ENCODE measurements at regions not wholly inside any gene's neighbourhood (a gene's known extent, or its start where the extent isn't known, plus 50 kb on each side); places are given as distances from the start of the nearest gene placed in this dataset.
A peak's percentile ranks its signal among the peaks of the same experiment; 100 is the strongest.
"Not testable (repeated sequence)": the region's sequence is repeated elsewhere in the genome, so short reads cannot be mapped to it uniquely, and the experiment has no call there.

GRCh38 chr7:82571047-82571446 lies 127.5 kb upstream of the CACNA2D1 start:
- H3K4me3 ChIP-seq (ENCODE audit: low read length); H3K36me3 ChIP-seq (ENCODE audit: control insufficient read depth, insufficient read depth, low read length); H3K27me3 ChIP-seq (ENCODE audit: control insufficient read depth, insufficient read depth, low read length); H3K9me3 ChIP-seq (ENCODE audit: control insufficient read depth, low read depth, low read length); DNase-seq; H3K27ac ChIP-seq (ENCODE audit: low read length); H3K4me1 ChIP-seq (ENCODE audit: control insufficient read depth, insufficient read depth, low read length): not testable (repeated sequence)
- WGBS (ENCODE audit: insufficient coverage, low lambda C conversion rate): 95% methylated on average over 2 of the region's 4 CpGs

- Histone ChIP-seq H3K27me3 (ENCODE audit: control insufficient read depth, insufficient read depth, low read length) (no peaks in the 10 kb centered on the region), H3K4me3 (ENCODE audit: low read length) (no peak overlapping the region), H3K4me1 (ENCODE audit: control insufficient read depth, insufficient read depth, low read length) (no peaks in the 10 kb centered on the region), H3K36me3 (ENCODE audit: control insufficient read depth, insufficient read depth, low read length) (no peaks in the 10 kb centered on the region), H3K27ac (ENCODE audit: low read length) (no peak overlapping the region), H3K9me3 (ENCODE audit: control insufficient read depth, low read depth, low read length) (no peaks in the 10 kb centered on the region)
- whole genome bisulfite sequencing (ENCODE audit: insufficient coverage, low lambda C conversion rate): no CpG with 5 or more reads among the region's 2 CpGs
- no peak for DNase-seq
Measured at GRCh38 chr7:82567841-82568240, 124.3 kb upstream of the CACNA2D1 start.

- H3K4me1 ChIP-seq (ENCODE audit: control insufficient read depth, insufficient read depth, low read length): no peaks in the 10 kb centered on the region
- DNase-seq: no peak
- no peaks in the 10 kb centered on the region for H3K36me3 ChIP-seq (ENCODE audit: control insufficient read depth, insufficient read depth, low read length)
- WGBS (ENCODE audit: insufficient coverage, low lambda C conversion rate): 71% methylated on average over 1 of the region's 2 CpGs
- no peaks in the 10 kb centered on the region for H3K9me3 ChIP-seq (ENCODE audit: control insufficient read depth, low read depth, low read length)
- H3K27ac ChIP-seq (ENCODE audit: low read length): no peak overlapping the region
- no peak overlapping the region for H3K4me3 ChIP-seq (ENCODE audit: low read length)
- H3K27me3 ChIP-seq (ENCODE audit: control insufficient read depth, insufficient read depth, low read length): no peaks in the 10 kb centered on the region
Measured at GRCh38 chr7:82567356-82567755, 123.8 kb upstream of the CACNA2D1 start.

DNA sequence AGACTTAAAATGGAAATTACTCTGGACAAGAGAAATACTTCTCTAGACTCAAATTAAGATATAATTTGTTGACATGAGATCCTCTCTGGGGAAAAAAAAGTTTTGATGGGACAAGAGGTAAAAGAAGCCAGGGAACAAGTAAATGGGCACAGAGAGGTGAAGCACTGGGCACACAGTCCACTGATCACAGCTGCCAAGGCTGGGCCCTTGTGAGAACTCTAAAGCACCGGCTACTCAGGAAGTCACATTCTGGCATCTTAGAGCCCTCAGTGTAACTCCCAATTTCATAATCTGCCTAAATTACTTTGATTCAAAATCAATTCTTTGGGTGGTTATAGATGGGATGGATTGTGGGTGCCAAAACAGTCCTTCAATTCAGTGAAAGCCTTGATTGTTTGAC lies 123.2 kb upstream of the CACNA2D1 start:
- DNase-seq: no peak
- Histone ChIP-seq H3K9me3 (ENCODE audit: control insufficient read depth, low read depth, low read length) (no peaks in the 10 kb centered on the region), H3K4me3 (ENCODE audit: low read length) (no peak overlapping the region), H3K4me1 (ENCODE audit: control insufficient read depth, insufficient read depth, low read length) (no peaks in the 10 kb centered on the region), H3K36me3 (ENCODE audit: control insufficient read depth, insufficient read depth, low read length) (no peaks in the 10 kb centered on the region), H3K27me3 (ENCODE audit: control insufficient read depth, insufficient read depth, low read length) (no peaks in the 10 kb centered on the region), H3K27ac (ENCODE audit: low read length) (no peak overlapping the region)
- WGBS (ENCODE audit: insufficient coverage, low lambda C conversion rate): no CpG with 5 or more reads among the region's 1 CpG

DNA sequence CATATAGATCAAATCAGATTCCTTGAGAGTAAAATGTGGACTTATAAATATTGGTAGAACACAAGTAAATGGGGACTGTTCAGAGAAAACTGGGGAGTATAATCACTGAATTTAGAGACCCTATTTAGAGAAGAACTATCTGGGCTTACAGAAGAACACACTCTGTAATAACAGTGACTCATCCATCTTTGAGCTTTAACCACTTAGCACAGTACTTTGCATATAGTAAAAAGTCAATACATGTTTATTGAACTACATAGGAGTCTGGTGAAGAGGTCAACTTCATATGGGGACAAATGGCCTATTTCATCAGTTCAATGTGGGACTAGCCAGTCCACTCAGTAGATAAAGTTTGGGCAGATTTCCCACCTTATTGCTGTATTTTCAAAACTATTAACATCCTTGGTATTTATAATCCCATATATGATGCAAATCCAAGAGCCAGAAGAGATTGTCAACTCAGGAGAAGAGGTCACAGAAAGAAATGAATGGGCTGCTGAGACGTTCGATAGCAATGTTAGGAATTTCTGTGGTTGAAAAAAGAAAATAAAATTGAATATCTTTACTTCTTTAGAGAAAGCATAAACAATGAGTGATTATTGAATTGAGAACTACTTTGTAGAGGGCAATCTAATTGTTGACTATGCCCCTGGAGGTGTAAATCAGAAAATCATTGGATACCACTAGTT lies 119.3 kb upstream of the CACNA2D1 start:
- no peak overlapping the region for H3K4me3 ChIP-seq (ENCODE audit: low read length)
- H3K36me3 ChIP-seq (ENCODE audit: control insufficient read depth, insufficient read depth, low read length): no peaks in the 10 kb centered on the region
- no peak for DNase-seq
- no CpG with 5 or more reads among the region's 2 CpGs for WGBS (ENCODE audit: insufficient coverage, low lambda C conversion rate)
- no peaks in the 10 kb centered on the region for H3K9me3 ChIP-seq (ENCODE audit: control insufficient read depth, low read depth, low read length)
- no peak overlapping the region for H3K27ac ChIP-seq (ENCODE audit: low read length)
- no peaks in the 10 kb centered on the region for H3K4me1 ChIP-seq (ENCODE audit: control insufficient read depth, insufficient read depth, low read length)
- H3K27me3 ChIP-seq (ENCODE audit: control insufficient read depth, insufficient read depth, low read length): no peaks in the 10 kb centered on the region

- Histone ChIP-seq H3K9me3 (ENCODE audit: control insufficient read depth, low read depth, low read length) (no peaks in the 10 kb centered on the region), H3K4me3 (ENCODE audit: low read length) (peak overlapping the region; percentile 19), H3K4me1 (ENCODE audit: control insufficient read depth, insufficient read depth, low read length) (no peaks in the 10 kb centered on the region), H3K27ac (ENCODE audit: low read length) (no peak overlapping the region), H3K36me3 (ENCODE audit: control insufficient read depth, insufficient read depth, low read length) (no peaks in the 10 kb centered on the region), H3K27me3 (ENCODE audit: control insufficient read depth, insufficient read depth, low read length) (no peaks in the 10 kb centered on the region)
- no CpG with 5 or more reads among the region's 7 CpGs for WGBS (ENCODE audit: insufficient coverage, low lambda C conversion rate)
- DNase-seq: peak; percentile 16 to 63
Measured at GRCh38 chr7:82559193-82559805, 115.7 kb upstream of the CACNA2D1 start.

- no peak overlapping the region for H3K4me3 ChIP-seq (ENCODE audit: low read length)
- H3K9me3 ChIP-seq (ENCODE audit: control insufficient read depth, low read depth, low read length): no peaks in the 10 kb centered on the region
- H3K27ac ChIP-seq (ENCODE audit: low read length): no peak overlapping the region
- no peak for DNase-seq
- WGBS (ENCODE audit: insufficient coverage, low lambda C conversion rate): no CpG with 5 or more reads among the region's 6 CpGs
- H3K4me1 ChIP-seq (ENCODE audit: control insufficient read depth, insufficient read depth, low read length): no peaks in the 10 kb centered on the region
- H3K27me3 ChIP-seq (ENCODE audit: control insufficient read depth, insufficient read depth, low read length): no peaks in the 10 kb centered on the region
- H3K36me3 ChIP-seq (ENCODE audit: control insufficient read depth, insufficient read depth, low read length): no peaks in the 10 kb centered on the region
Measured at GRCh38 chr7:82549616-82550285, 106.2 kb upstream of the CACNA2D1 start.

DNA sequence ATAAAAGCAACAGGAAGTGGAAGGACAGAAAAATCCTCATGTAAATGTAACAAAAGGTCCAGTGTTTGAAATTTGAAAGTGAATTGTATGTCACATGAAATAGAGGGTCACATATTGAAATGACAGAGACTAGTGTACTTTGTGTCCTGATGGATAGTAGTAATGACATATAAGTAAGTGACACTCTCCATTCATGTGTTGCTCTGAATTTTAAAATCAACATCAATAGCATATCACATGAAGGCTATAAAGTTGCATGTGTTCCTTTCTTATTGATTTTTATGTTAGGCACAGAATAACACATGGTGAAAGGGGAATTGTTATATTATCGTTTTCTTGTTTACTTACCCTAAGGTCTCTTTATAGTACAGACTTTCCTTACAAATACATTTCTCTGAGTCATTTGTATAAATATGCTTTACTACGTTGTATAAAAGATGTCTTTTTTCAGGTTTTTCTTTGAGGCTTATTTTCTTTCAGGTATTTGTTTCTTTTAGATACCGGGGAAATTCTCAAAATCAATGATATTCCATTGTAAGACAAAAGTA lies 104.6 kb upstream of the CACNA2D1 start:
- no peak for DNase-seq
- no peaks in the 10 kb centered on the region for H3K9me3 ChIP-seq (ENCODE audit: control insufficient read depth, low read depth, low read length)
- no peaks in the 10 kb centered on the region for H3K36me3 ChIP-seq (ENCODE audit: control insufficient read depth, insufficient read depth, low read length)
- H3K27ac ChIP-seq (ENCODE audit: low read length): no peak overlapping the region
- H3K4me3 ChIP-seq (ENCODE audit: low read length): no peak overlapping the region
- WGBS (ENCODE audit: insufficient coverage, low lambda C conversion rate): 56% methylated on average over 3 of the region's 3 CpGs
- H3K4me1 ChIP-seq (ENCODE audit: control insufficient read depth, insufficient read depth, low read length): no peaks in the 10 kb centered on the region
- no peaks in the 10 kb centered on the region for H3K27me3 ChIP-seq (ENCODE audit: control insufficient read depth, insufficient read depth, low read length)

GRCh38 chr7:82542665-82543064 lies 99.1 kb upstream of the CACNA2D1 start:
- H3K4me1 ChIP-seq (ENCODE audit: control insufficient read depth, insufficient read depth, low read length): no peaks in the 10 kb centered on the region
- no peak for DNase-seq
- H3K27ac ChIP-seq (ENCODE audit: low read length): no peak overlapping the region
- no peaks in the 10 kb centered on the region for H3K27me3 ChIP-seq (ENCODE audit: control insufficient read depth, insufficient read depth, low read length)
- no CpG with 5 or more reads among the region's 2 CpGs for WGBS (ENCODE audit: insufficient coverage, low lambda C conversion rate)
- H3K9me3 ChIP-seq (ENCODE audit: control insufficient read depth, low read depth, low read length): no peaks in the 10 kb centered on the region
- H3K4me3 ChIP-seq (ENCODE audit: low read length): no peak overlapping the region
- H3K36me3 ChIP-seq (ENCODE audit: control insufficient read depth, insufficient read depth, low read length): no peaks in the 10 kb centered on the region

GRCh38 chr7:82539969-82540368 lies 96.4 kb upstream of the CACNA2D1 start:
- no CpG with 5 or more reads among the region's 6 CpGs for WGBS (ENCODE audit: insufficient coverage, low lambda C conversion rate)

More at GRCh38 chr7:82539969-82540368, 96.4 kb upstream of the CACNA2D1 start:
- H3K4me1 ChIP-seq (ENCODE audit: control insufficient read depth, insufficient read depth, low read length): no peaks in the 10 kb centered on the region
- no peak overlapping the region for H3K4me3 ChIP-seq (ENCODE audit: low read length)
- H3K36me3 ChIP-seq (ENCODE audit: control insufficient read depth, insufficient read depth, low read length): no peaks in the 10 kb centered on the region
- H3K9me3 ChIP-seq (ENCODE audit: control insufficient read depth, low read depth, low read length): no peaks in the 10 kb centered on the region
- no peak for DNase-seq
- H3K27me3 ChIP-seq (ENCODE audit: control insufficient read depth, insufficient read depth, low read length): no peaks in the 10 kb centered on the region
- no peak overlapping the region for H3K27ac ChIP-seq (ENCODE audit: low read length)

Measured in large intestine (tissue), 3 donors.